HG03565 (cell line): ENCODE measurements at regions not wholly inside any gene's neighbourhood (a gene's known extent, or its start where the extent isn't known, plus 50 kb on each side); places are given as distances from the start of the nearest gene placed in this dataset.

Experiments used
- ATAC-seq: cut with Tn5 transposase; IDR thresholded peaks from one replicate; pipeline ENCODE4 v1.9.1; 2021; ENCODE audit warnings: mild to moderate bottlenecking, moderate library complexity; ENCODE audit not compliant: unreplicated experiment

GRCh38 chr13:21949818-21950429 lies 279.1 kb downstream of the FGF9 start:
- ATAC-seq, result no peak

GRCh38 chr13:21956666-21957065 lies 285.8 kb downstream of the FGF9 start:
- ATAC-seq, result no peak

DNA sequence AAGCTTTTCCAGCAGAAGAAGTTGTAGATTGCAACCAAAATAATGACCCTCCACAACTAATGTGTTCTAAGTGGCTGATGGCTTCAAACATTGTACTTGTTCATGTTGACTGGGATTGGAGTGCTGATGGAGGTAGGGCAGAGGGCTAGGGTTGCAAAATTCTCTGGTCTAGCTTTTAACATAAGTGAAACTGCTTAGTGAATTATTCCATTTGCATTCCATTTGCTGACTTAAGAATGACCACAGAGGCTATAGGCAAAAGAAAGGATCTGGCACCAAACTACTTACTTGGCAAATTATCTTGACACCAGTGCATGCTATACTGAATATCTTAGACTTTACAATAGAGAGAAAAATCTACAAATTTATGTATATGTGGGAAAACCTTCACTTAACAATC lies 287.0 kb downstream of the FGF9 start:
- ATAC-seq, result no peak

DNA sequence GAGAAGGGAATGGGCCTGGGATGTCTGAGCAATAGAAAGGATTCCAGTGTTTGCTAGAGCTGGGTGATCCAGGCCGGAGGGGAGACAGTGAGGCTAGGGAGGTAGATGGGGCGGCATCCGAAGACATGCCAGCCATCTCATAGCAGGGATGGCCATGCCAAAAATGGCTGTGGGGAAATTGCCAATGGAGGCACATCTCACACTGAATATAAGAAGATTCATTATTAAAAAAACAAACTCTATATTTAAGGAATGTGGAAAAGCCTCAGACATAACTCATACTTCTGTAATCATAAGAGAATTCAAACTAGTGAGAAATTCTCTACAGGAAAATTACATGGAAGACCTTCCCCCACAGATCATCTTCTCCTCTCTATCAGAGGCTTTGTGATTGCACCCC lies 289.2 kb downstream of the FGF9 start:
- no peak for ATAC-seq

GRCh38 chr13:21964686-21965085 lies 293.8 kb downstream of the FGF9 start:
- ATAC-seq, result no peak

GRCh38 chr13:21965095-21965494 lies 294.2 kb downstream of the FGF9 start:
- ATAC-seq, result no peak

GRCh38 chr13:21966014-21966413 lies 295.1 kb downstream of the FGF9 start:
- no peak for ATAC-seq

- no peak for ATAC-seq
Measured at GRCh38 chr13:21967871-21968270, 297.0 kb downstream of the FGF9 start.

DNA sequence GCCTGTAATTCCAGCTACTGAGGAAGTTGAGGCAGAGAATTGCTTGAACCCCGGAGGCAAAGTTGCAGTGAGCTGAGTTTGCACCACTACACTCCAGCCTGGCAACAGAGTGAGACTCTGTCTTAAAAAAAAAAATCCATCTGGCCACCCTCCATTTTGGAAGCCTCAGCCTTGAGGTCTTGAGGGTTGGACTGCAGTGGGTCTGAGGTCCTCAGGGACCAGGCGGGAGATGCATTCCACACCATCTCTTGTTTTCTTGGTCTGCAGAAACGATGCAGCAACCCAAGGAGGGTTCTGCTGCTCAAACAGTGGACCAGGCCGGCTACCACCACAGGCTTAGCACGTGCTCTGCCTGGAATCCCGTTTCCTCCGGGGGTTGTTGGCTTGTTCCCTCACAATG lies 299.3 kb downstream of the FGF9 start:
- ATAC-seq, result no peak

- no peak for ATAC-seq
Measured at GRCh38 chr13:21970918-21971317, 300.0 kb downstream of the FGF9 start.

- ATAC-seq, result no peak
Measured at GRCh38 chr13:21971662-21972621, 301.1 kb downstream of the FGF9 start.

- no peak for ATAC-seq
Measured at GRCh38 chr13:21973437-21974125, 302.7 kb downstream of the FGF9 start.

DNA sequence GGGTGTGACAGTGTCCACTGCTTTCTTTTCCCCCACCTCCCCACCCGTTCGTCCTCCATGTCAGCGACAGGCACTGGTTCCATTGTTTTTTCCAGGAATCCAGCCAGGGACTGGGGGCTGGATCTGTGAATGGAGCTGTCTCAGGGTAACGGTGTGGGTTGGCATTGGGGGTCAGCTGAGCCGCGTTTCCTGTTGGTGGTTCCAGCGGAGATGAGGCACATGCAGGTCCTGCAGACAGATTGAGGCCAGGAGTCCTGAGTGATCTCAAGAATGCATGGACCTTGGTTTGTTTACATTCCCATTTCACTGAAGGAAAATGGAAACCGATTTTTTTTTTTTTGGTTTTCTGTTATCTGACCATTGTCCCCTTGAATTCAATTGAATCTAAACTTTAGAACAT lies 303.9 kb downstream of the FGF9 start:
- ATAC-seq, result no peak

GRCh38 chr13:21976159-21976558 lies 305.3 kb downstream of the FGF9 start:
- no peak for ATAC-seq

DNA sequence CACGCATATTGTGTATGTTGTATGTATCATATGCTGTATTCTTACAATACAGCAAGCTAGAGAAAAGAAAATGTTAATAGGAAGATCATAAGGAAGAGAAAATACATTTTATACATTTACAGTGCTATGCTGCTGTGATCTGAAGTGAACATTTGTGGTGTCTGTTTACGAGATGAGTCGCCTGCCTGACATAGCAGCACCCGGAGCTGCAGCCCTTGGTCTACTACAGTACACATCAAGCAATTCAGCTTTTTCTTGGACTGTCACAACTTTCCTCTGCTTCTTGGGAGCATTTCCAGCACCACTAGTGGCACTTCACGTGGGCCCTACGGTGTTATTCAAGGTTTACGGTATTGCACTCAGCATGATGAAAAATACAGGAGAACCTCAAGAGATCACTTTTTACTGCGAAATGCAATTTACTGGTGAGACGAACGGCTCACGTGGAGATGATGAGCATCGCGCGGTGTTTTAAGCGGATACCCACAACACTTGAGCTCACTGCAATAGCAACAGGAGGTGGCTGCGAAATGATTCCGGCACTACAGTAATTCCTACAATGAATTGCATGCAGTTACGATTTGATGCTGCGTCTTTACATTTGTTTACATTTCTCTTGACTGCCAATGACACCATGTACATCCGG lies 308.4 kb downstream of the FGF9 start:
- no peak for ATAC-seq

- no peak for ATAC-seq
Measured at GRCh38 chr13:21980049-21980448, 309.2 kb downstream of the FGF9 start.

GRCh38 chr13:21984156-21984555 lies 313.3 kb downstream of the FGF9 start:
- no peak for ATAC-seq

- ATAC-seq, result no peak
Measured at GRCh38 chr13:21986602-21987001, 315.7 kb downstream of the FGF9 start.

GRCh38 chr13:21987793-21988192 lies 316.9 kb downstream of the FGF9 start:
- ATAC-seq, result no peak

DNA sequence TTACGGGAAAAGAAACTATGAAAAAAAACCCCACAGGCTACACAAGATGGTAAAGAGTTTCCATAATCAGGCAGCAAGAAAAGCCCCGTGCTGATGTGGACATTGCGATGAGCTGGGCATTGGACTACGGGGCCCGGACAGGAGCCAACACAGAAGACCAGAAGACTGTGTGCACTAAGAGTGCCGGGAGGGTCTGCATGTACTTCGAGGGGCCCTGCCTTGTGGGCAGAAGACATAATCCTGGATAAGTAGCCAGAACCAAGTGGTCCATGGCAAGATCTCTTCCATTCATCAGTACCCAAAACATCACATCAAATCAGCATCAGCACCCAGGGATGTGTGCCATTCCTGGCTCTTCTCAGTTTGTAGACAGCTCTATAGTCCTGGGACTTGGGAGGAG lies 317.8 kb downstream of the FGF9 start:
- no peak for ATAC-seq

DNA sequence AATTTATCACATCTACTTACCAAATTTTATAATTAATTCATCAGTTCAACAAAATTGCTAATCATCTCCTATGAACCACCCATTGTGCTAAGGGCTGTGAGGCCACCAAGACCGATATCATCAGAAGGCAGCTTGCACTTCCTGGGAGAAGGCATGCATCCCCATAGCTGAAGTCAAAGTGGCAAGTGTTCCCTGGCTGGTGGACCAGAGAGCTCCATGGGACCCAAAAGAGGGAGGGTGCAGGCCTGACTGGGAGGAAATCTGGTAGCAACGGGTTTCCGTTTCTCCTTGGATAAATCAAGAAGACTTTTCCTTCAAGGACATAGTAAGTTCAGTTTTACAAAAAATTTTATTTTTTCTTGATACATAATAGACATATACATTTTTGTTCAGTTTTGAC lies 325.2 kb downstream of the FGF9 start:
- ATAC-seq, result no peak
